ENCODE measurements at regions not wholly inside any gene's neighbourhood (a gene's known extent, or its start where the extent isn't known, plus 50 kb on each side); places are given as distances from the start of the nearest gene placed in this dataset.

DNA sequence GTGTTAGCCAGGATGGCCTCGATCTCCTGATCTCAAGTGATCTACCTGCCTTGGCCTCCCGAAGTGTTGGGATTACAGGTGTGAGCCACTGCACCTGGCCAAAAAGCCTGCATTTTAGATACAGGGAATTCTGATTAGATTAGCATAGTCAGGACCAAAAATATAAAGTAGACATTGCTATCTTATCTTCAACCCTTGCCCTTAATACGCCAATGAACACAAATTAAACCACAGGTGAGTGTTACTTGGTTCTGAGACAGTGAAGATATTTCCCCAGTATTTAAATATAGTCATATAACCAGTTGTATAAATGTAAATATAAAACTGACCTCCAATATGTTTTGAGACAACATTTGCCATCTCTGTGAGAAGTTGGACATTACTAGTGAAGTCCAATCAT is 52.1 kb upstream of the STK24 start (continued):
- TF ChIP-seq, protein P1, sequence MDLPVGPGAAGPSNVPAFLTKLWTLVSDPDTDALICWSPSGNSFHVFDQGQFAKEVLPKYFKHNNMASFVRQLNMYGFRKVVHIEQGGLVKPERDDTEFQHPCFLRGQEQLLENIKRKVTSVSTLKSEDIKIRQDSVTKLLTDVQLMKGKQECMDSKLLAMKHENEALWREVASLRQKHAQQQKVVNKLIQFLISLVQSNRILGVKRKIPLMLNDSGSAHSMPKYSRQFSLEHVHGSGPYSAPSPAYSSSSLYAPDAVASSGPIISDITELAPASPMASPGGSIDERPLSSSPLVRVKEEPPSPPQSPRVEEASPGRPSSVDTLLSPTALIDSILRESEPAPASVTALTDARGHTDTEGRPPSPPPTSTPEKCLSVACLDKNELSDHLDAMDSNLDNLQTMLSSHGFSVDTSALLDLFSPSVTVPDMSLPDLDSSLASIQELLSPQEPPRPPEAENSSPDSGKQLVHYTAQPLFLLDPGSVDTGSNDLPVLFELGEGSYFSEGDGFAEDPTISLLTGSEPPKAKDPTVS (IDR thresholded peaks at IDR 0.05; ENCODE audit: low read depth, low read length) = no peak
- no peak for TF ChIP-seq BACH1 (IDR thresholded peaks at IDR 0.05; ENCODE audit: borderline replicate concordance)
- TF ChIP-seq HDAC6 (IDR thresholded peaks at IDR 0.05; ENCODE audit: unreplicated experiment) = no peak

All from GM12878 (cell line).